NK-92 treated with Interleukin-12 subunit alpha and Interleukin-12 subunit beta, amount 100 ng/mL, for 24 hours (cell line): ENCODE measurements at regions not wholly inside any gene's neighbourhood (a gene's known extent, or its start where the extent isn't known, plus 50 kb on each side); places are given as distances from the start of the nearest gene placed in this dataset.
"Not testable (repeated sequence)": the region's sequence is repeated elsewhere in the genome, so short reads cannot be mapped to it uniquely, and the experiment has no call there.

ENCODE experiments used
- DNase-seq: peaks from one replicate; lab custom pipeline; 2025; lab: John Stamatoyannopoulos, UW

GRCh38 chrX:65610481-65610880 lies 57.0 kb upstream of the MSN start:
- no peak for DNase-seq

GRCh38 chrX:65610040-65610439 lies 57.4 kb upstream of the MSN start:
- DNase-seq = no peak

- DNase-seq = no peak
Measured at GRCh38 chrX:65609237-65609636, 58.2 kb upstream of the MSN start.

GRCh38 chrX:65608026-65608425 lies 59.4 kb upstream of the MSN start:
- no peak for DNase-seq

GRCh38 chrX:65607070-65607742 lies 60.2 kb upstream of the MSN start:
- DNase-seq = peak; percentile 3

GRCh38 chrX:65602221-65602560 lies 65.3 kb upstream of the MSN start:
- DNase-seq = no peak

- DNase-seq = peak; percentile 27
Measured at GRCh38 chrX:65601530-65602220, 65.8 kb upstream of the MSN start.

GRCh38 chrX:65601126-65601525 lies 66.3 kb upstream of the MSN start:
- DNase-seq = no peak

- no peak for DNase-seq
Measured at GRCh38 chrX:65600106-65600505, 65.5 kb upstream of the LAS1L start.

- DNase-seq = no peak
Measured at GRCh38 chrX:65598559-65599147, 64.1 kb upstream of the LAS1L start.

- peak; percentile 24 for DNase-seq
Measured at GRCh38 chrX:65596270-65597034, 61.9 kb upstream of the LAS1L start.

GRCh38 chrX:65595460-65595876 lies 60.9 kb upstream of the LAS1L start:
- DNase-seq = peak; percentile 81

GRCh38 chrX:65591206-65591605 lies 56.6 kb upstream of the LAS1L start:
- no peak for DNase-seq

- no peak for DNase-seq
Measured at GRCh38 chrX:65589304-65589703, 54.7 kb upstream of the LAS1L start.

- DNase-seq = no peak
Measured at GRCh38 chrX:65588795-65589194, 54.2 kb upstream of the LAS1L start.

- DNase-seq = no peak
Measured at GRCh38 chrX:65587616-65588526, 53.3 kb upstream of the LAS1L start.

- DNase-seq = no peak
Measured at GRCh38 chrX:65586491-65586890, 51.9 kb upstream of the LAS1L start.

GRCh38 chrX:65585226-65585625 lies 50.6 kb upstream of the LAS1L start:
- DNase-seq = not testable (repeated sequence)
